SK-N-SH (cell line): ENCODE measurements at regions not wholly inside any gene's neighbourhood (a gene's known extent, or its start where the extent isn't known, plus 50 kb on each side); places are given as distances from the start of the nearest gene placed in this dataset.

Experiments
- CTCF ChIA-PET: fragments of 300-600, 350-600 bp; formaldehyde crosslinking; extraction: SDS; loops from one replicate; lab custom pipeline; 2021; lab: Yijun Ruan, JAX
- POLR2A ChIA-PET: fragments of 350-600 bp; sonication (Branson Sonifier 250); formaldehyde crosslinking; extraction: SDS; loops from one replicate; lab custom pipeline; 2020; ENCODE audit warnings: antibody characterized with exemption, inconsistent platforms; lab: Yijun Ruan, JAX
- DNase-seq: peaks from one replicate; pipeline ENCODE4 v3.0.0; 2012
- H2AFZ ChIP-seq: fragments of 200-600 bp; sonication (generic); 2 replicates; pipeline ENCODE4 v1.8.1; 2016; ENCODE audit warnings: antibody characterized with exemption, mild to moderate bottlenecking, low read depth
- H3F3A ChIP-seq: fragments of 200-600 bp; sonication (generic); replicated peaks from 2 replicates; pipeline ENCODE3; 2016; ENCODE audit warnings: antibody characterized with exemption, mild to moderate bottlenecking; ENCODE audit not compliant: insufficient read depth
- H3K27ac ChIP-seq, 2 experiments: fragments of 200-500 bp in 1 of 2; fragments of 200-600 bp in 1 of 2; sonication (Bioruptor generic) in 1 of 2; sonication (generic), shearing (Covaris generic) in 1 of 2; 2 replicates each; pipeline versions ENCODE4 v1.5.1 to v1.6.1; 2014 to 2016; ENCODE audit warnings: low read depth in 2 of 2, inconsistent platforms in 1 of 2, low read length in 1 of 2, mild to moderate bottlenecking in 1 of 2, mixed read lengths in 1 of 2
- H3K27me3 ChIP-seq: fragments of 200-600 bp; sonication (generic), shearing (Covaris generic); 2 replicates; pipeline ENCODE4 v1.6.1; 2016; ENCODE audit warnings: mixed run types; ENCODE audit not compliant: insufficient read depth
- H3K36me3 ChIP-seq, 2 experiments: fragments of 200-500 bp in 1 of 2; fragments of 200-600 bp in 1 of 2; sonication (Bioruptor generic) in 1 of 2; sonication (generic) in 1 of 2; replicated peaks in 1 of 2; 2 replicates each; pipeline versions ENCODE3 to v1.5.1; 2014 to 2016; ENCODE audit warnings: low read length in 1 of 2, mild to moderate bottlenecking in 1 of 2; ENCODE audit not compliant: insufficient read depth in 2 of 2, control insufficient read depth in 1 of 2
- H3K4me1 ChIP-seq, 2 experiments: fragments of 200-500 bp in 1 of 2; fragments of 200-600 bp in 1 of 2; sonication (Bioruptor generic) in 1 of 2; sonication (generic), shearing (Covaris generic) in 1 of 2; 2 replicates each; pipeline versions ENCODE4 v1.5.1 to v1.6.1; 2014 to 2016; ENCODE audit warnings: low read depth in 1 of 2, low read length in 1 of 2, mixed run types in 1 of 2; ENCODE audit not compliant: insufficient read depth in 2 of 2, control insufficient read depth in 1 of 2
- H3K4me2 ChIP-seq: fragments of 200-600 bp; sonication (generic), shearing (Covaris generic); 2 replicates; pipeline ENCODE4 v1.6.1; 2017; ENCODE audit warnings: mixed run types
- H3K4me3 ChIP-seq, 2 experiments: fragments of 200-500 bp in 1 of 2; fragments of 200-600 bp in 1 of 2; sonication (Bioruptor generic) in 1 of 2; sonication (generic), shearing (Covaris generic) in 1 of 2; 2 replicates each; pipeline versions ENCODE4 v1.5.1 to v1.8.1; 2014 to 2016; ENCODE audit warnings: low read depth in 2 of 2, inconsistent platforms in 1 of 2, low read length in 1 of 2, mild to moderate bottlenecking in 1 of 2, mixed read lengths in 1 of 2, moderate library complexity in 1 of 2
- H3K79me2 ChIP-seq: fragments of 200-600 bp; sonication (generic); 2 replicates; pipeline ENCODE4 v1.8.1; 2017; ENCODE audit warnings: mild to moderate bottlenecking; ENCODE audit not compliant: insufficient read depth
- H3K9ac ChIP-seq: fragments of 200-600 bp; sonication (generic); 2 replicates; pipeline ENCODE4 v1.6.1; 2017; ENCODE audit warnings: mixed run types
- H3K9me2 ChIP-seq: fragments of 200-600 bp; sonication (generic); 2 replicates; pipeline ENCODE4 v1.6.1; 2017; ENCODE audit warnings: mixed run types
- H3K9me3 ChIP-seq: fragments of 200-600 bp; sonication (generic); 2 replicates; pipeline ENCODE4 v1.6.1; 2017; ENCODE audit warnings: mixed run types, mild to moderate bottlenecking, moderate library complexity
- H4K20me1 ChIP-seq: fragments of 200-600 bp; sonication (generic); 2 replicates; pipeline ENCODE4 v1.6.1; 2017; ENCODE audit warnings: mild to moderate bottlenecking, mixed run types; ENCODE audit not compliant: insufficient read depth
- CHD2 ChIP-seq: fragments of 150-350 bp; IDR thresholded peaks from 2 replicates; pipeline ENCODE4 v1.6.1; 2018; ENCODE audit warnings: low read length; ENCODE audit not compliant: partially characterized antibody
- ELF1 ChIP-seq: IDR thresholded peaks from 2 replicates; pipeline ENCODE4 v1.4.0; 2012
- EP300 ChIP-seq, 2 experiments: IDR thresholded peaks; 2 replicates each; pipeline versions ENCODE4 v1.4.0 to v1.6.1; 2012; ENCODE audit warnings: borderline replicate concordance in 1 of 2, low read depth in 1 of 2, low read length in 1 of 2
- FOSL2 ChIP-seq: IDR thresholded peaks from 2 replicates; pipeline ENCODE4 v1.4.0; 2012; ENCODE audit warnings: low read depth, mild to moderate bottlenecking, moderate library complexity, borderline replicate concordance
- FOXJ3 ChIP-seq: sonication (generic); formaldehyde crosslinking; IDR thresholded peaks from 2 replicates; pipeline ENCODE4 v1.5.1; 2020; ENCODE audit warnings: mild to moderate bottlenecking, missing genetic modification reagents
- GABPA ChIP-seq: IDR thresholded peaks from 2 replicates; pipeline ENCODE4 v1.4.0; 2012; ENCODE audit warnings: low read depth, mild to moderate bottlenecking
- NFIC ChIP-seq: IDR thresholded peaks from 2 replicates; pipeline ENCODE4 v1.4.0; 2012; ENCODE audit warnings: borderline replicate concordance
- NRF1 ChIP-seq: IDR thresholded peaks from 2 replicates; pipeline ENCODE4 v1.6.1; 2012; ENCODE audit warnings: low read depth, mild to moderate bottlenecking, low read length
- POLR2AphosphoS5 ChIP-seq: IDR thresholded peaks from 2 replicates; pipeline ENCODE4 v1.6.1; 2012; ENCODE audit warnings: low read depth, low read length
- RAD21 ChIP-seq: IDR thresholded peaks from 2 replicates; pipeline ENCODE4 v1.6.1; 2012; ENCODE audit warnings: mild to moderate bottlenecking, low read length
- RCOR1 ChIP-seq: fragments of 150-350 bp; IDR thresholded peaks from 2 replicates; pipeline ENCODE4 v1.6.1; 2017; ENCODE audit warnings: antibody characterized with exemption, low read length
- RXRA ChIP-seq: IDR thresholded peaks from 2 replicates; pipeline ENCODE4 v1.4.0; 2012; ENCODE audit warnings: low read depth, mild to moderate bottlenecking, borderline replicate concordance
- SMC3 ChIP-seq: IDR thresholded peaks from 2 replicates; pipeline ENCODE4 v1.6.1; 2012; ENCODE audit warnings: low read depth, low read length, improper control_type of control experiment
- TEAD4 ChIP-seq: IDR thresholded peaks from 2 replicates; pipeline ENCODE4 v1.4.0; 2012; ENCODE audit warnings: mild to moderate bottlenecking, borderline replicate concordance; ENCODE audit not compliant: insufficient read depth
- YY1 ChIP-seq: IDR thresholded peaks from 2 replicates; pipeline ENCODE4 v1.4.0; 2012; ENCODE audit warnings: low read depth, mild to moderate bottlenecking
- WGBS: methylation state at CpG from one replicate; pipeline ENCODE4 v1.1.6; 2017; ENCODE audit warnings: low lambda C conversion rate; 5-methylcytosine and 5-hydroxymethylcytosine counted together
- TF ChIP-seq, protein P1 (sequence below): IDR thresholded peaks from 2 replicates; pipeline ENCODE4 v1.4.0; 2012; ENCODE audit warnings: low read depth
- TF ChIP-seq, protein P2 (sequence below): fragments of 150-350 bp; IDR thresholded peaks from 2 replicates; pipeline ENCODE4 v1.6.1; 2016; ENCODE audit warnings: mild to moderate bottlenecking, low read depth, low read length
- TF ChIP-seq, protein P3 (sequence below): IDR thresholded peaks from 2 replicates; pipeline ENCODE4 v1.6.1; 2012; ENCODE audit warnings: mild to moderate bottlenecking, low read depth, low read length, moderate library complexity
- TF ChIP-seq, protein P4 (sequence below): IDR thresholded peaks from 2 replicates; pipeline ENCODE4; 2012
- TF ChIP-seq, protein P5 (sequence below): IDR thresholded peaks from 2 replicates; pipeline ENCODE4 v1.4.0; 2012; ENCODE audit warnings: low read depth, borderline replicate concordance

DNA sequence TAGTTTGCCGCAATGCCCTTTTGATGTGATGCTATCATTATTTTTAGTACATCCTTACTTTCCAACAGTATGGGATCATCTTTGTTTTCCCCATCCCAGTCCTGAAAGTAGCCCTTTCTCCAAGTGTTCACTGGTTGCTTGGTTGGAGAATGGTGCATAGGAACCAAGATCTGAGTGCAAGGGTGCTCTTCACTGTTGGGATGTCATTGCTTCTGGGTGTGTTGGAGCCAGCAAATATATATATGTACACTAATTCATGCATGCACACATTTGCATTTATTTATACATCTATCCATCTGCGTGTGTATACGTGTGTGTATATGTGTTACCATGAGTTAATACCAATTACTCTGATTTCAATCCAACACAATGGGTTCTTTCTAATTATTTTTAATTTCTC, 64.1 kb upstream of the RFLNA start (continued):
- TF ChIP-seq FOXJ3 (no peak), RCOR1 (no peak), ELF1 (no peak), CHD2 (no peak), EP300 (IDR thresholded peaks at IDR 0.05; ENCODE audit: borderline replicate concordance in 1 of 2, low read depth in 1 of 2, low read length in 1 of 2) (no peak), RXRA (no peak), NRF1 (no peak)
- TF ChIP-seq, protein P1, sequence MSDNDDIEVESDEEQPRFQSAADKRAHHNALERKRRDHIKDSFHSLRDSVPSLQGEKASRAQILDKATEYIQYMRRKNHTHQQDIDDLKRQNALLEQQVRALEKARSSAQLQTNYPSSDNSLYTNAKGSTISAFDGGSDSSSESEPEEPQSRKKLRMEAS: no peak

DNA sequence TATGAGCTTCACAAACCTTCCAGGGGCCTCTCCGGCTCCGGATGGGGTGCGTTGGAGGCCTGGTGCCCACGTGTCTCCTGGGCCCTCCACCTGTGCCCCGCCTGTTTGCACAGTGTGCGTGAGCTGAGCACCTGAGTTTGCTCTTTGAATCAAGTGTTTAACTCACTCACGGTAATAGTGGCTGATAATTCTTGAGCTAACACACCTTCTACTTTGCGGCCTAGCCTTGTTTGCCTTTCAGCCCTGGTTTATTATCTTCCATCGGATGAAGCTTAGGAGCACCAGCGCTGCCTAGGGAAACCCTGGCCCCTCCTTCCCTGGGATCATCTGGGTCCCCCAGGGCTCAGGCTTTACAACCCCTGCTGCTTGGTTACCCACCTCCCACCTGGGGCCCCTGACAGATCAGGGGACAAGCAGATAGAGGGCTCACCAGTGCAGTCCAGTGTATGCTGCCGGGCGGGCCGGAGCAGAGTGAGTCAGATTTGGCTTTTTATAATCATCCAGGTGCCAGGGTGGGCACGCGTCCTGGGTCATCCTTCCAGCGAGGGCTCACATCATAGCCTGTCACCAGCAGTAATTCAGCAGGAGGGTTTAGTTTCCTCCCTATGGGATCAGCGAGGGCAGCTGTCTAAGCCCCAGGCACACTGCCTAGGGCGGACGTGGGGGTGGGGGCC, 62.8 kb upstream of the RFLNA start:
- 67% methylated on average over 7 of the region's 19 CpGs for WGBS
- no peak for DNase-seq
- no peaks in the 10 kb centered on the region for H3K36me3 ChIP-seq
- CTCF ChIA-PET: no interaction called here
- TF ChIP-seq GABPA (no peak), RAD21 (no peak), POLR2AphosphoS5 (no peak), TEAD4 (no peak), NFIC (no peak), RXRA (no peak), FOXJ3 (no peak), EP300 (IDR thresholded peaks at IDR 0.05; ENCODE audit: borderline replicate concordance in 1 of 2, low read depth in 1 of 2, low read length in 1 of 2) (no peak), SMC3 (no peak), RCOR1 (no peak), YY1 (no peak), FOSL2 (no peak), ELF1 (no peak), CHD2 (no peak)
- TF ChIP-seq, protein P2, sequence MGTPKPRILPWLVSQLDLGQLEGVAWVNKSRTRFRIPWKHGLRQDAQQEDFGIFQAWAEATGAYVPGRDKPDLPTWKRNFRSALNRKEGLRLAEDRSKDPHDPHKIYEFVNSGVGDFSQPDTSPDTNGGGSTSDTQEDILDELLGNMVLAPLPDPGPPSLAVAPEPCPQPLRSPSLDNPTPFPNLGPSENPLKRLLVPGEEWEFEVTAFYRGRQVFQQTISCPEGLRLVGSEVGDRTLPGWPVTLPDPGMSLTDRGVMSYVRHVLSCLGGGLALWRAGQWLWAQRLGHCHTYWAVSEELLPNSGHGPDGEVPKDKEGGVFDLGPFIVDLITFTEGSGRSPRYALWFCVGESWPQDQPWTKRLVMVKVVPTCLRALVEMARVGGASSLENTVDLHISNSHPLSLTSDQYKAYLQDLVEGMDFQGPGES: no peak
- TF ChIP-seq, protein P3, sequence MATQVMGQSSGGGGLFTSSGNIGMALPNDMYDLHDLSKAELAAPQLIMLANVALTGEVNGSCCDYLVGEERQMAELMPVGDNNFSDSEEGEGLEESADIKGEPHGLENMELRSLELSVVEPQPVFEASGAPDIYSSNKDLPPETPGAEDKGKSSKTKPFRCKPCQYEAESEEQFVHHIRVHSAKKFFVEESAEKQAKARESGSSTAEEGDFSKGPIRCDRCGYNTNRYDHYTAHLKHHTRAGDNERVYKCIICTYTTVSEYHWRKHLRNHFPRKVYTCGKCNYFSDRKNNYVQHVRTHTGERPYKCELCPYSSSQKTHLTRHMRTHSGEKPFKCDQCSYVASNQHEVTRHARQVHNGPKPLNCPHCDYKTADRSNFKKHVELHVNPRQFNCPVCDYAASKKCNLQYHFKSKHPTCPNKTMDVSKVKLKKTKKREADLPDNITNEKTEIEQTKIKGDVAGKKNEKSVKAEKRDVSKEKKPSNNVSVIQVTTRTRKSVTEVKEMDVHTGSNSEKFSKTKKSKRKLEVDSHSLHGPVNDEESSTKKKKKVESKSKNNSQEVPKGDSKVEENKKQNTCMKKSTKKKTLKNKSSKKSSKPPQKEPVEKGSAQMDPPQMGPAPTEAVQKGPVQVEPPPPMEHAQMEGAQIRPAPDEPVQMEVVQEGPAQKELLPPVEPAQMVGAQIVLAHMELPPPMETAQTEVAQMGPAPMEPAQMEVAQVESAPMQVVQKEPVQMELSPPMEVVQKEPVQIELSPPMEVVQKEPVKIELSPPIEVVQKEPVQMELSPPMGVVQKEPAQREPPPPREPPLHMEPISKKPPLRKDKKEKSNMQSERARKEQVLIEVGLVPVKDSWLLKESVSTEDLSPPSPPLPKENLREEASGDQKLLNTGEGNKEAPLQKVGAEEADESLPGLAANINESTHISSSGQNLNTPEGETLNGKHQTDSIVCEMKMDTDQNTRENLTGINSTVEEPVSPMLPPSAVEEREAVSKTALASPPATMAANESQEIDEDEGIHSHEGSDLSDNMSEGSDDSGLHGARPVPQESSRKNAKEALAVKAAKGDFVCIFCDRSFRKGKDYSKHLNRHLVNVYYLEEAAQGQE: no peak
- TF ChIP-seq, protein P4, sequence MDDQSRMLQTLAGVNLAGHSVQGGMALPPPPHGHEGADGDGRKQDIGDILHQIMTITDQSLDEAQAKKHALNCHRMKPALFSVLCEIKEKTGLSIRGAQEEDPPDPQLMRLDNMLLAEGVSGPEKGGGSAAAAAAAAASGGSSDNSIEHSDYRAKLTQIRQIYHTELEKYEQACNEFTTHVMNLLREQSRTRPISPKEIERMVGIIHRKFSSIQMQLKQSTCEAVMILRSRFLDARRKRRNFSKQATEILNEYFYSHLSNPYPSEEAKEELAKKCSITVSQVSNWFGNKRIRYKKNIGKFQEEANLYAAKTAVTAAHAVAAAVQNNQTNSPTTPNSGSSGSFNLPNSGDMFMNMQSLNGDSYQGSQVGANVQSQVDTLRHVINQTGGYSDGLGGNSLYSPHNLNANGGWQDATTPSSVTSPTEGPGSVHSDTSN: no peak
- TF ChIP-seq, protein P1: no peak
- TF ChIP-seq, protein P5, sequence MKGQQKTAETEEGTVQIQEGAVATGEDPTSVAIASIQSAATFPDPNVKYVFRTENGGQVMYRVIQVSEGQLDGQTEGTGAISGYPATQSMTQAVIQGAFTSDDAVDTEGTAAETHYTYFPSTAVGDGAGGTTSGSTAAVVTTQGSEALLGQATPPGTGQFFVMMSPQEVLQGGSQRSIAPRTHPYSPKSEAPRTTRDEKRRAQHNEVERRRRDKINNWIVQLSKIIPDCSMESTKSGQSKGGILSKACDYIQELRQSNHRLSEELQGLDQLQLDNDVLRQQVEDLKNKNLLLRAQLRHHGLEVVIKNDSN: no peak
- H3K79me2 ChIP-seq: no peaks in the 10 kb centered on the region
- H3K4me1 ChIP-seq: peaks cover 0 to 5% of the 10 kb centered on the region in 2 experiments; a peak in 2 of 4 replicates
- no peaks in the 10 kb centered on the region; the same call in 1 of the 2 replicates for H3K27me3 ChIP-seq
- H3K9me2 ChIP-seq: no peaks in the 10 kb centered on the region
- no peaks in the 10 kb centered on the region for H3K9me3 ChIP-seq
- no peak overlapping the region for H3K27ac ChIP-seq
- no peak overlapping the region for H3K4me3 ChIP-seq
- H4K20me1 ChIP-seq: no peaks in the 10 kb centered on the region
- no peak overlapping the region for H3K4me2 ChIP-seq
- POLR2A ChIA-PET: no interaction called here
- H3F3A ChIP-seq: no peaks in the 10 kb centered on the region
- no peak overlapping the region for H2AFZ ChIP-seq
- no peak overlapping the region for H3K9ac ChIP-seq
